ENCODE measurements at regions not wholly inside any gene's neighbourhood (a gene's known extent, or its start where the extent isn't known, plus 50 kb on each side); places are given as distances from the start of the nearest gene placed in this dataset.
"Not testable (repeated sequence)": the region's sequence is repeated elsewhere in the genome, so short reads cannot be mapped to it uniquely, and the experiment has no call there.

DNA sequence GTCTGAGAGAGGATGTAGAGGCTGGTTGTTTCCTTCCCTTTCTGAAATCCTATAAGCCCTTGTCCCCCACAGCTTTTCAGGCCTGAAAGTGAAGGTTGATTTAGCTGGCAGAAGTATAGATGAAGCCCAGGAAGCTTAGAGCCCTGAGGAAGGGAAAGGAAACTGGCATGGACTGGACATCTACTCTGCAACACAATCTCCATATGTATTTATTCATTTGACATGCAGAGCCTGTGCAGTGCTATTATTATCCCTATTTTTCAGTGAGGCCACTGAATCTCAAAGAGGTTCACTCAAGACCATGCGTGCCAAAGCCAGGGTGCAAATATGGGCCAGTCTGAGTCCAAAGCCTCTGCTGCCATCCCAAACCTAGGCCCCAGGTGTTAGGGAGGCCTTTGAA, 78.5 kb upstream of the KCND3 start:
- Mint-ChIP-seq H3K36me3 (ENCODE audit: low read depth) (no peaks in the 10 kb centered on the region), H3K9me3 (no peaks in the 10 kb centered on the region), H3K27me3 (peaks cover 13% of the 10 kb centered on the region), H3K4me3 (no peak overlapping the region), H3K27ac (no peak overlapping the region), H3K4me1 (no peaks in the 10 kb centered on the region)
- intact Hi-C loops (cut with micrococcal nuclease) = no loop called here
- DNase-seq = no peak

DNA sequence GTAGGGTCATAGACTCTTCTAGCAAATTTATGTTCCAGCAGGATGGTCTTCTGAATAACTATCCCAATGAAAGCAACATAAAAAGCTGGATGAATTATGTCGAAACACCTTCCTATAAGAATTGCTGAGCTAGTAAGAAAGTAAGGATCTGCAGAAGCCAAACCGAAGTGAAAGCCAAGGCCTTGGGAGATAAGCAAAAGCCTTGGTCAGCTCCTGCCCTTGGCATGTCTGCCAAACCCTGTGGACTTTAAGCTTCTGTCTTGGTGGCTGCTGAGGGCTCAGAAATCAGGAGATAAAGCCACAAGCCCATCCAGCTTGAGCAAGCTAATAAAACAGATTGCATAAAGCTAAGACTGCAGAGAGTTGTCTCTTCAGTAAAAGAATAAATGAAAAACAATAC, 81.2 kb upstream of the KCND3 start:
- Mint-ChIP-seq H3K36me3 (ENCODE audit: low read depth) (no peaks in the 10 kb centered on the region), H3K27ac (no peak overlapping the region), H3K27me3 (peaks cover 6% of the 10 kb centered on the region), H3K9me3 (no peaks in the 10 kb centered on the region), H3K4me1 (no peaks in the 10 kb centered on the region), H3K4me3 (no peak overlapping the region)
- no peak for DNase-seq
- intact Hi-C loops (cut with micrococcal nuclease) = no loop called here

DNA sequence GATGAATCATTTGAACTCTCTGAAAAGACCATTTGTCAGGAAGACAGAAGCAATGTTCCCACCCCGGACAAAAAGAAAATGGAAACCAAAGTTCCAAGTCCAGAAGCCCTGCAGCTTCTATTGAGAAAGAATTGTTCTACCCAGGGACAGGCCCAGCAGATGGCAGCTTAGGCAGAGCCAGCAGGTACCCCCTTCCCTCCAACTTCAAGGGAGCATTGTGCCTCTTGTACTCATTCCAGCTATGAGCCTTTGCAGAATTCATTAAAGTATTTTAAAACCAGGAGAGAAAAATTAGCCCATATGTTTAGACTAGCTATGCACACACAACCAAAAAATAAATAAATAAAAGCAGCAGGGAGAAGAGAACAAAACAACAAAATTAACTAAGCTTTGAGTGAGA, 85.2 kb upstream of the KCND3 start:
- no peak for DNase-seq
- Mint-ChIP-seq H3K36me3 (ENCODE audit: low read depth) (no peaks in the 10 kb centered on the region), H3K9me3 (no peaks in the 10 kb centered on the region), H3K4me1 (no peaks in the 10 kb centered on the region), H3K27ac (no peak overlapping the region), H3K27me3 (peaks cover 6% of the 10 kb centered on the region), H3K4me3 (no peak overlapping the region)
- intact Hi-C loops (cut with micrococcal nuclease) = no loop called here

DNA sequence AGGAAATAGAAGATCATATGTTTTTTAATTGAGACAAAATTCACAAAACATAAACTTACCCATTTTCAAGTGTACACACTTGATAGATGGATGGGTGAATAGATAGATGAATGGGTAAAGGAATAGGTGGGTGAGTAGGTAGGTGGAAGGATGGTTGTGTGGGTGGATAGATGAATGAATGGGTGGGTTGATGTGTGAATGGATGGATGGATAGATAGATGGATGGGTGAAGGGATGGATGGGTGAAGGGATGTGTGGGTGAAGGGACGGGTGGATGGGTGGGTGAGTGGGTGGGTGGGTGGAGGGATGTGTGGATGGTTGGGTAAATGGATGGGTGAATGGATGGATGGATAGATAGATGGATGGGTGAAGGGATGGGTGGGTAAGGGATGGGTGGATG, 86.1 kb upstream of the KCND3 start:
- Mint-ChIP-seq H3K9me3 (no peaks in the 10 kb centered on the region), H3K27ac (no peak overlapping the region), H3K4me3 (no peak overlapping the region), H3K36me3 (ENCODE audit: low read depth) (no peaks in the 10 kb centered on the region), H3K4me1 (no peaks in the 10 kb centered on the region), H3K27me3 (peaks cover 6% of the 10 kb centered on the region)
- DNase-seq = no peak
- intact Hi-C loops (cut with micrococcal nuclease) = no loop called here

DNA sequence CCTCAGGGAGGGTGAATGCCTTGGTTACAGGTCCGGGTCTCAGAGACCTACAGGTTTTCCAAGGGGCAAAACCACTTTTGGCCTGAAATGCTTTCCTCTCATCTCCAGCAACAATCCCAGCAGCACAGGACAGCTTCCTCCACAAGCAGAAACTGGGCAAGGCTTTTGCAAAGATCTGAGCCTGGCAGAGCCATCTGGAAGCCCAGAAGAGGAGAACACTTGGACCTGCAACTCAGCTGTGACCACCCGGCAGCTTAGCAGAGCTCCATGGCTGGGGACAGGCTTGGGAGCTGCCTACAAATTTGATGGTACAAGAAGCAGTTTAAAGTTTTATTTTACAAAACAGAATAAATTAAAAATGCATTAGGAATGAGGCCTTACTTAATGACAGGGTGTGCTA, 90.0 kb upstream of the KCND3 start:
- H3K9me3 Mint-ChIP-seq = no peaks in the 10 kb centered on the region
- no peak overlapping the region for H3K4me3 Mint-ChIP-seq
- intact Hi-C loops (cut with micrococcal nuclease) = no loop called here
- H3K36me3 Mint-ChIP-seq (ENCODE audit: low read depth) = no peaks in the 10 kb centered on the region
- DNase-seq = no peak
- no peaks in the 10 kb centered on the region for H3K27me3 Mint-ChIP-seq
- H3K27ac Mint-ChIP-seq = no peak overlapping the region
- H3K4me1 Mint-ChIP-seq = no peaks in the 10 kb centered on the region

DNA sequence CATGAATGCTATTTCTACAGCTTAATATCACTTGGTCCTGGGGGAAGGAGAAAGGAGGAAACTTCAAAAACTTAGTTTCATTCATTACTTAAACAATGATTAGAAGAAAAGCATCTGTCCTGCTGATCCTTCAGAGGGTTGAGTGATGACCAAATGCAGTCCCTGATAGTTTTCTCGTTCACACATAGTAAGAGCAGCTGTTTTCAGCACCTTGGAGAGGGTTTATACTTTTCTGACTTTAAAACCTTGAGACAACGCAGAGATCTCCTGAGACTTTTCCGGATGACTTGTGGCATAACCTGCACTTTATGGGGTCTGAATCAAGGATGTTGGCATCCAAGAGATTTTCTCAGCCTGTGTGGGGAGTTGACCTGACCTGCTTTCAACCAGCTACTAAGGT, 94.0 kb upstream of the KCND3 start:
- intact Hi-C loops (cut with micrococcal nuclease) = no loop called here
- no peaks in the 10 kb centered on the region for H3K4me1 Mint-ChIP-seq
- peaks cover 7% of the 10 kb centered on the region for H3K27me3 Mint-ChIP-seq

DNA sequence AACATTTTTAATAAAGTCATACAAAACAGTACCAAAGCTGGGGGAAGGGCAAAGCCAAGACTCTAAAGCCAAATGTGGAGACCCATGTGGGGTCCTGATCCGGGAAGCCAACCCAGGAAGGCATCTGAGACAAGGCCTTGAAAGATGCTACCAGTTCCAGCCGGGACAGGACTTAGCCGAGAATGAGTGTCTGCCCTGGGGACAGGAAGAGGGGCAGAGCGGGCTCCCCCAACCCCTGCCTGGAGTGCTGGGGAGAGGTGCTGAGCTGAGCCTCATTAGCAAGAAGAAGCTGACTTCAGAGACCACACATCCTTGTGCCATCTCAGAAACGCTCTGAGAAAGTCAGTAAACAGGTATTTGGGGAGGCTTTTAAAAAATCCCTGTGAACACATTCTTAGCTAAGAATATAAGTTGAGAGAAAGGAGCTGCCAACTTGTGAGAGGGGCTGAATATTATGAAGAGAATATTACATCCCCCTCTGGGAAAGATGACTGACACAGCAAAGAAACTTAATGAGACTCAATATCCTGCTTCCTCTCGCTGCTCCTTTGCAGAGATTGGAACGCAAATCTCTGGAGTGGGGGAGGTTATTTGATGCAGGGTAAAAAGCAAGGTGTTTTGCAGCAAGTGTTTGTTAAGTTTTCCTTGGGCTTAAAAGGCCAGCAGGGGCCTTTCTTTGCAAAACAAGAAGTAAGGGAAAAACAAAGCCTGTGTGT, 103.3 kb upstream of the KCND3 start:
- no peak for DNase-seq
- no peak overlapping the region for H3K27ac Mint-ChIP-seq
- H3K4me3 Mint-ChIP-seq = no peak overlapping the region
- intact Hi-C loops (cut with micrococcal nuclease) = no loop called here
- H3K4me1 Mint-ChIP-seq = no peaks in the 10 kb centered on the region
- no peaks in the 10 kb centered on the region for H3K9me3 Mint-ChIP-seq
- H3K36me3 Mint-ChIP-seq (ENCODE audit: low read depth) = no peaks in the 10 kb centered on the region
- H3K27me3 Mint-ChIP-seq = peaks cover 16% of the 10 kb centered on the region

More for the DNA sequence above, 94.0 kb upstream of the KCND3 start:
- no peaks in the 10 kb centered on the region for H3K9me3 Mint-ChIP-seq
- H3K36me3 Mint-ChIP-seq (ENCODE audit: low read depth) = no peaks in the 10 kb centered on the region
- H3K4me3 Mint-ChIP-seq = no peak overlapping the region
- no peak for DNase-seq
- no peak overlapping the region for H3K27ac Mint-ChIP-seq

DNA sequence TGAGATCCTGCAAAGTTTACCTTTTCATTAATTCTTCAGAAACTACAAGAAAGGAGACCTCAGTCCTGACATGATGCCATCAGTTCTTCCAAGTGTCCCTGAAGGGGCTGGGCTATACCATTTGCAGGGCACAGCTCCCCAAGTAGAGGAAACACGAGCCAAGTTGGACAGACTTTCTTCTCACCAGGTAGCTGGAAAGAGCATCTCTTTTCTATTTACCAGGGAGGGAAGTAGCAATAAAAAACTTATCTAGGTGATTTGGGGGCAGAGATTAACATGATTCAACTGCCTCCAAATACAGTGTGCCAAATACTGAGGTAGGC, 103.9 kb upstream of the KCND3 start:
- H3K9me3 Mint-ChIP-seq = no peaks in the 10 kb centered on the region
- no peak overlapping the region for H3K27ac Mint-ChIP-seq
- no peak overlapping the region for H3K4me3 Mint-ChIP-seq
- intact Hi-C loops (cut with micrococcal nuclease) = no loop called here
- H3K27me3 Mint-ChIP-seq = peaks cover 14% of the 10 kb centered on the region
- H3K4me1 Mint-ChIP-seq = no peaks in the 10 kb centered on the region
- no peaks in the 10 kb centered on the region for H3K36me3 Mint-ChIP-seq (ENCODE audit: low read depth)
- no peak for DNase-seq

DNA sequence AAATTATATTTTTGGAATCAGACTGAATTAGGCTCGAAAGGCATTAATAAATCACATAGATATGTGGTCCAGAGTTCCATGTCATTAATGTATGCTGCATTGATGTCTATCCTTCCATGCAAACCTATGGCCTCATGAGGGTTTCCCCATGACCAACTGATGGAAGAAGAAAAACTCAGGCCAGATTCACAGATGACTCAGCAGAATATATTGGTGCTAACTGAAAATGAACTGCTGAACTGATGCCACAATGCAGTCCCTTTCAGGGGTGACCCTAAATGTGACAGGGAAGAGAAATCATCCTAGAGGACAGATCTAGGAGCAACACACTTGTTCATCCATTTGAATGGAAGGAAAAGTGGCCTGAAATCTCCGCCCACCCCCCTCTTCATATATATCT, 110.5 kb upstream of the KCND3 start:
- no peak for DNase-seq
- intact Hi-C loops (cut with micrococcal nuclease) = no loop called here
- Mint-ChIP-seq H3K27ac (no peak overlapping the region), H3K4me1 (no peaks in the 10 kb centered on the region), H3K9me3 (peaks cover 4% of the 10 kb centered on the region), H3K4me3 (no peak overlapping the region), H3K27me3 (peaks cover 2% of the 10 kb centered on the region), H3K36me3 (ENCODE audit: low read depth) (no peaks in the 10 kb centered on the region)

DNA sequence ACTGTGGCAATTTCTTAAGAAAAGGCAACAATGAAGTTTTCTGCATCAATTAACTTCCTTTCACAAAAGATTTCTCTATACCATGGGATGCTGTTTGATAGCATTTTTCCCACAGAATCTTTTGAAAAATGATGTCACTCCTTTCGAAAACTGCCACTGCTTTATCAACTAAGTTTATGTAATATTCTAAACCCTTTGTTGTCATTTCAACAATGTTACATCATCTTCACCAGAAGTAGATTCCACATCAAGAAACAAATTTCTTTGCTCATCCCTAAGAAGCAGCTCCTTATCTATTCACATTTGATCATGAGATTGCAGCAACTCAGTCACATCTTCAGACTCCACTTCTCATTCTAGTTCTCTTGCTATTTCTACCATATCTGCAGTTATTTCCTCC, 116.1 kb upstream of the KCND3 start:
- Mint-ChIP-seq H3K4me3 (no peak overlapping the region), H3K27ac (no peak overlapping the region), H3K36me3 (ENCODE audit: low read depth) (no peaks in the 10 kb centered on the region), H3K9me3 (no peaks in the 10 kb centered on the region), H3K4me1 (no peaks in the 10 kb centered on the region), H3K27me3 (peaks cover 8% of the 10 kb centered on the region)
- DNase-seq = no peak
- intact Hi-C loops (cut with micrococcal nuclease) = no loop called here

DNA sequence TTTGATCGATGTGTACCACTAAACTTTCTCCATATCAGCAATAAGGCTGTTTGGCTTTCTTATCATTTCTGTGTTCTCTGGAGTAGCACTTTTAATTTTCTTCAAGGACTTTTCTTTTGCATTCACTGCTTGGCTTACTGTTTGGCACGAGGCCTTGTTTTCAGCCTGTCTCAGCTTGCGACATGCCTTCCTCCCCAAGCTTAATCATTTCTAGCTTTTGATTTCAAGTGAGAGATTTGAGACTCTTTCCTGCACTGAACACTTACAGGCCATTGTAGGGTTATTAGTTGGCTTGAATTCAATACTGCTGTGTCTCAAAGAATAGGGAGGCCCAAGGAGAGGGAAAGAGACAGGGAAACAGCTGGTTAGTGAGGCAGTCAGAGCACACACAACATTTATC, 120.6 kb upstream of the KCND3 start:
- Mint-ChIP-seq H3K9me3 (peaks cover 6% of the 10 kb centered on the region), H3K4me1 (peaks cover 4% of the 10 kb centered on the region), H3K27ac (no peak overlapping the region), H3K4me3 (no peak overlapping the region), H3K36me3 (ENCODE audit: low read depth) (no peaks in the 10 kb centered on the region), H3K27me3 (peaks cover 6% of the 10 kb centered on the region)
- DNase-seq = no peak
- intact Hi-C loops (cut with micrococcal nuclease) = no loop called here

DNA sequence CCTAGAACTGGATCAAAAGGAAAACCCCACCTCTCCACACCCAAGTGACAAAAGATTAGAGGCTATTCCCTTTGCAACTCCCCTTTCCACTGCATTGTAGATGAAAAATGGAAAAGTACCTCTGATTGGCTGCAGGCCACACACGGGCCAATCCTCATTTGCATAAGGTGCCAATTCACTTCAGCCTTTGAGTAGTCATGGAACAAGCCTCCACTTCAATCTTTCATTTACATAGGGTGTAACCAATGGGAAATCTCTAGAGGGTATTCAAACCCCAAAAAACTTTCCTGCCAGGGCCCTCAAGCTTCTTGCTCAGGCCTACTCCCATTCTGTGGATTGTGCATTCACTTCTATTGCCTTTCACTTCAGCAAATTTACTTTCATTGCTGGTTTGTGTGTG, 122.3 kb upstream of the KCND3 start:
- intact Hi-C loops (cut with micrococcal nuclease) = no loop called here
- H3K27me3 Mint-ChIP-seq = peaks cover 7% of the 10 kb centered on the region
- DNase-seq = no peak
- H3K4me1 Mint-ChIP-seq = peaks cover 4% of the 10 kb centered on the region
- H3K4me3 Mint-ChIP-seq = no peak overlapping the region
- H3K36me3 Mint-ChIP-seq (ENCODE audit: low read depth) = no peaks in the 10 kb centered on the region
- H3K27ac Mint-ChIP-seq = no peak overlapping the region
- peaks cover 6% of the 10 kb centered on the region for H3K9me3 Mint-ChIP-seq

DNA sequence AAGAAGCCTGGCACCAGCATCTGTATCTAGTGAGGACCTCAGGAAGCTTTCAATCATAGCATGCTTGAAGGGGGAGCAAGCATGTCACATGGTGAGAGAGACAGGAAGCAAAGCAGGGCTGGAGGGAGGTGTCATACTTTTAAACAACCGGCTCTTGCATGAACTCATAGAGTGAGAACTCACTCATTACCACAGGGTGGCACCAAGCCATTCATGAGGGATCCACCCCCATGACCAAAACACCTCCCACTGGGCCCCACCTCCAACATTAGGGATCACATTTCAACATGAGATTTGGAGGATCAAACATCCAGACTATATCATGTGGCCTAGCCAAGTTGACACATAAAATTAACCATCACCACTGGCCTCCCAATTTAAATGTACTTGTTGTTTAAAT, 125.1 kb upstream of the KCND3 start:
- Mint-ChIP-seq H3K27ac (no peak overlapping the region), H3K4me3 (no peak overlapping the region), H3K36me3 (ENCODE audit: low read depth) (no peaks in the 10 kb centered on the region), H3K9me3 (peaks cover 6% of the 10 kb centered on the region), H3K4me1 (peaks cover 4% of the 10 kb centered on the region), H3K27me3 (peaks cover 8% of the 10 kb centered on the region)
- intact Hi-C loops (cut with micrococcal nuclease) = no loop called here
- no peak for DNase-seq

DNA sequence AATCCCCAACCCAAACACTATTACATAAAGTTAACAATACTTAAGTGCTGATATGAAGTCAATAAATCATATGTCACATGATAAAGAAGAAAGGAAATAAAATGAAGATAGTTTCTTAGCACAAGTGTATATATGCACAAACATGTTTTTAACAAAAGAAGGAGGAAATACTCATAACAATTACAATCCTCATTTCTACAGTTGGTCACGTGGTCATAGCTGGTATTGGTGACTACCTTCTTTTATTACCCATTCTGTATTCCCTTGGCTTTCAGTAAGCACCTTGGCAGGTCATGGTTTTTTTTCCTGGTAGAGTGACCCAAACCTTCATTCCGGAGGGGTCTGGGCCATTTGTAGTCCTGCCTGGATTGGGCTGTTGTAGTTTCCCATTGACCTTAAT, 137.1 kb upstream of the KCND3 start:
- H3K27me3 Mint-ChIP-seq = peaks cover 3% of the 10 kb centered on the region
- H3K27ac Mint-ChIP-seq = no peak overlapping the region
- intact Hi-C loops (cut with micrococcal nuclease) = no loop called here
- H3K9me3 Mint-ChIP-seq = no peaks in the 10 kb centered on the region
- H3K4me1 Mint-ChIP-seq = no peaks in the 10 kb centered on the region
- H3K4me3 Mint-ChIP-seq = no peak overlapping the region
- H3K36me3 Mint-ChIP-seq (ENCODE audit: low read depth) = no peaks in the 10 kb centered on the region
- DNase-seq = no peak

DNA sequence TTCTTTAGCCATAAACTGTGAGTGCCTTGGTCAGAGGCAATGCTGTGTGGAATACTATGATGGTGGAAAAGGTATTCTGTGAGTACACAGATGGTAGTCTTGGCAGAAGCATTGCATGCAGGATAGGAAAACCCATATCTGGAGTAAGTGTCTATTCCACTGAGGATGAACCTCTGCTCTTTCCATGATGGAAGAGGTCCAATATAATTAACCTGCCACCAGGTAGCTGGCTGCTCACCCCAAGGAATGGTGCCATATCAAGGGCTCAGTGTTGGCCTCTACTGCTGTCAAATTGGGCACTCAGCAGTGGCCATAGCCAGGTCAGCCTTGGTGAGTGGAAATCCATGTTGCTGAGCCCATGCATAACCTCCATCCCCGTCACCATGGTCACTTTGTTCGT, 138.1 kb upstream of the KCND3 start:
- H3K27ac Mint-ChIP-seq; DNase-seq; H3K9me3 Mint-ChIP-seq; H3K27me3 Mint-ChIP-seq; H3K4me1 Mint-ChIP-seq; intact Hi-C loops (cut with micrococcal nuclease); H3K4me3 Mint-ChIP-seq; H3K36me3 Mint-ChIP-seq (ENCODE audit: low read depth): not testable (repeated sequence)

Data from activated CD4-positive, alpha-beta T cell treated with anti-CD3 and anti-CD28 coated beads, Interleukin-2, amount 10 ng/mL, durations not matched to agents 24 days and 14 days (primary cell).